GM23248 (cell line): ENCODE measurements at regions not wholly inside any gene's neighbourhood (a gene's known extent, or its start where the extent isn't known, plus 50 kb on each side); places are given as distances from the start of the nearest gene placed in this dataset.

Experiments used
- EZH2 ChIP-seq: fragments of 200-600 bp; sonication (generic); IDR thresholded peaks from 2 replicates; pipeline ENCODE4 v1.6.1; 2018; ENCODE audit warnings: antibody characterized with exemption, mild to moderate bottlenecking; ENCODE audit not compliant: insufficient read depth, poor library complexity, severe bottlenecking
- EZH2phosphoT487 ChIP-seq: fragments of 200-600 bp; sonication (generic); IDR thresholded peaks from 2 replicates; pipeline ENCODE4 v1.6.1; 2018; ENCODE audit warnings: antibody characterized with exemption, moderate library complexity, mild to moderate bottlenecking, low read depth; ENCODE audit not compliant: insufficient read depth

GRCh38 chr6:132088150-132088549 lies 137.0 kb upstream of the CCN2 start:
- no peak for TF ChIP-seq EZH2
- TF ChIP-seq EZH2phosphoT487: no peak
